ENCODE measurements at regions not wholly inside any gene's neighbourhood (a gene's known extent, or its start where the extent isn't known, plus 50 kb on each side); places are given as distances from the start of the nearest gene placed in this dataset.

DNA sequence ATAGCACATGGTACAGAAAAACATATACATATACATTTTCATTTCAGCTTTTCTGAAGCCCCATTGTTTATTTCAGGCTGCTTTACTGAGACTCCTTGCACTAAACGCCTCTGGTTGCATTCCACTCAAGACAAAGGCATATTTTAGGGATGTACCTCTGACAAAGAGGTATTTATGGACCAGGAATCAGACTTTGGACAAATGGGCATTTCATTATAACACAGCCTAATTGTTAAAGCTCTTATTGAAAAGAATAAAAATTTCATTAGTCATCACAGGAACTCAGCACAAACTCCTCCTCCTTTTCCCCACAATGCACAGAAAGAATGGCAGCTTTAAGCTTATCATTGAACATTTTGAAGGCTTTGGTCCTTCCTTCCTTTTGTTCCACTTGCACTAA is 62.9 kb upstream of the UGT8 start:
- no peak for DNase-seq
- TF ChIP-seq CTCF (IDR thresholded peaks at IDR 0.05; ENCODE audit: control extremely low read depth, extremely low read depth): no peak
- no peaks in the 10 kb centered on the region for H3K27me3 ChIP-seq (ENCODE audit: control insufficient read depth in 3 of 3, insufficient read depth in 3 of 3, low read length in 2 of 3)
- ATAC-seq (ENCODE audit: insufficient read depth, low FRiP score): no peak
- no peaks in the 10 kb centered on the region for H3K36me3 ChIP-seq (ENCODE audit: control insufficient read depth in 4 of 4, insufficient read depth in 4 of 4, low read length in 4 of 4)
- no peaks in the 10 kb centered on the region for H3K4me1 ChIP-seq (ENCODE audit: control insufficient read depth in 5 of 5, insufficient read depth in 5 of 5, low read length in 5 of 5)
- H3K9me3 ChIP-seq (ENCODE audit: control insufficient read depth in 4 of 4, insufficient read depth in 3 of 4, low read length in 3 of 4): no peaks in the 10 kb centered on the region
- 50 to 57% methylated on average over 1 of the region's 1 CpG for WGBS, 2 donors
- H3K27ac ChIP-seq (ENCODE audit: low read depth in 1 of 2, low read length in 1 of 2): no peak overlapping the region
- H3K9ac ChIP-seq (ENCODE audit: insufficient read depth in 1 of 2, low read length in 2 of 2): no peak overlapping the region
- H3K4me3 ChIP-seq: no peak overlapping the region

DNA sequence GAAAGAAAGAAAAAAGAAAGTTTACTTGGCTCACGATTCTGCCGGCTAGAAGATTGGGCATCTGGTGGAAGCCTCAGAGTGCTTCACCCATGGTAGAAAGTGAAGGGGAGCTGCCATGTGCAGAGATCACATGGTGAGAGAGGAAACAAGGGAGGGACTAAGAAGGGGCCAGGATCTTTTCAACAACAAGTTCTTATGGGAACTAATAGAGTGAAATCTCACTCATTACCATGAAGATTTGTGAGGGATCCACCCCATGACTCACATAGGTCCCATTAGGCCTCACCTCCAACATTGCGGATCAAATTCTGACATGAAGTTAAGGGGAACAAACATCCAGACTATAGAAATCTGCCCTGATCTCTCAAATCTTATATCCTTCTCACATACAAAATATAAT is 61.3 kb upstream of the UGT8 start:
- ATAC-seq (ENCODE audit: insufficient read depth, low FRiP score) (no peak), DNase-seq (no peak)
- 86 to 92% methylated on average over 3 of the region's 3 CpGs for WGBS, 2 donors

DNA sequence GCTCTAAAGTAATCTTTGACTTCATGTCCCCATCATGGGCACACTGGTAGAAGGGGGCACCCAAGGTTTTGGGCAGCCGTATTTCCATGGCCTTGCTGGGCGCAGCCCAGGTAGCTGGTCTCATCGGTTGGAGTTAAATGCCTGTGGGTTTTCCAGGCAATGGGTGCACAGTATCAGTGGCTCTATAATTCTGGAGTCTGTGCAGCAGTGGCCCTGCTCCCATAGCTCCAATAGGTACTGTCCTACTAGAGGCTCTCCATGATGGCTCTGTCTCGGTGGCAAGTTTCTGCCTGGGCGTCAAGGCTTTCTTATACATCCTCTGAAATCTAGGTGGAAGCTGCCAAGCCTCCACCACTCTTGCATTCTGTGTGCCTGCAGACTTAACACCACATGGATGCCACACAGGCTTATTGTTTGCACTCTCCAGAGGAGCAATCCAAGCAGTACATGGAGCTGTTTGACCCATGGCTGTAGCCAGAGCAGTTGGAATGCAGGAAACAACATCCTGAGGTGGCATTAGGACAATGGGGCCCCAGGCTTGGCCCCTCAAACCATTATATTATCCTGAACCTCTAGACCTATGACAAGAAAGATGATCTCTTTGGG is 60.5 kb upstream of the UGT8 start:
- 75 to 96% methylated on average over 5 of the region's 5 CpGs for WGBS, 2 donors
- no peak overlapping the region for H3K27ac ChIP-seq (ENCODE audit: low read depth in 1 of 2, low read length in 1 of 2)
- H3K27me3 ChIP-seq (ENCODE audit: control insufficient read depth in 3 of 3, insufficient read depth in 3 of 3, low read length in 2 of 3): no peaks in the 10 kb centered on the region
- H3K4me3 ChIP-seq: no peak overlapping the region
- H3K9ac ChIP-seq (ENCODE audit: insufficient read depth in 1 of 2, low read length in 2 of 2): no peak overlapping the region
- TF ChIP-seq CTCF (IDR thresholded peaks at IDR 0.05; ENCODE audit: control extremely low read depth, extremely low read depth): no peak
- ATAC-seq (ENCODE audit: insufficient read depth, low FRiP score) (no peak), DNase-seq (no peak)
- no peaks in the 10 kb centered on the region for H3K9me3 ChIP-seq (ENCODE audit: control insufficient read depth in 4 of 4, insufficient read depth in 3 of 4, low read length in 3 of 4)
- H3K36me3 ChIP-seq (ENCODE audit: control insufficient read depth in 4 of 4, insufficient read depth in 4 of 4, low read length in 4 of 4): no peaks in the 10 kb centered on the region
- H3K4me1 ChIP-seq (ENCODE audit: control insufficient read depth in 5 of 5, insufficient read depth in 5 of 5, low read length in 5 of 5): no peaks in the 10 kb centered on the region

More for the DNA sequence above, 61.3 kb upstream of the UGT8 start:
- no peaks in the 10 kb centered on the region for H3K36me3 ChIP-seq (ENCODE audit: control insufficient read depth in 4 of 4, insufficient read depth in 4 of 4, low read length in 4 of 4)
- no peak overlapping the region for H3K27ac ChIP-seq (ENCODE audit: low read depth in 1 of 2, low read length in 1 of 2)
- no peaks in the 10 kb centered on the region for H3K27me3 ChIP-seq (ENCODE audit: control insufficient read depth in 3 of 3, insufficient read depth in 3 of 3, low read length in 2 of 3)
- H3K9me3 ChIP-seq (ENCODE audit: control insufficient read depth in 4 of 4, insufficient read depth in 3 of 4, low read length in 3 of 4): no peaks in the 10 kb centered on the region
- H3K9ac ChIP-seq (ENCODE audit: insufficient read depth in 1 of 2, low read length in 2 of 2): no peak overlapping the region
- H3K4me1 ChIP-seq (ENCODE audit: control insufficient read depth in 5 of 5, insufficient read depth in 5 of 5, low read length in 5 of 5): no peaks in the 10 kb centered on the region
- H3K4me3 ChIP-seq: no peak overlapping the region
- TF ChIP-seq CTCF (IDR thresholded peaks at IDR 0.05; ENCODE audit: control extremely low read depth, extremely low read depth): no peak

DNA sequence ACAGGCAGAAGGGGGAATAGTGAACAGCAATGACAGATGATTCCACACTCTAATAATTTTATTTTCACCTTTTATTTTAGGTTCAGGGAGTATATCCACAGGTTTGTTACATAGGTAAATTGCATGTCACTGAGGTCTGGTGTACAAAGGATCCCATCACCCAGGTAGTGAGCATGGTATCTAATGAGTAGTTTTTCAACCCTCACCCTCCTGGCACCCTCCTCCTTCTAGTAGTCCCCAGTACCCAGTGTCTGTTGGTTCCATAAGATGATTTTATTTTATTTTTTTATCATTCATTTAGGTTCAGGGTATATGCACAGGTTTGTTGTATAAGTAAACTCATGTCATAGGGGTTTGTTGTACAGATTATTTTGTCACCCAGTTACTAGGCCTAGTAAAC is 58.6 kb upstream of the UGT8 start:
- no peaks in the 10 kb centered on the region for H3K36me3 ChIP-seq (ENCODE audit: control insufficient read depth in 4 of 4, insufficient read depth in 4 of 4, low read length in 4 of 4)
- no peaks in the 10 kb centered on the region for H3K4me1 ChIP-seq (ENCODE audit: control insufficient read depth in 5 of 5, insufficient read depth in 5 of 5, low read length in 5 of 5)
- ATAC-seq (ENCODE audit: insufficient read depth, low FRiP score) (no peak), DNase-seq (no peak)
- TF ChIP-seq CTCF (IDR thresholded peaks at IDR 0.05; ENCODE audit: control extremely low read depth, extremely low read depth): no peak
- H3K4me3 ChIP-seq: no peak overlapping the region
- no peaks in the 10 kb centered on the region for H3K9me3 ChIP-seq (ENCODE audit: control insufficient read depth in 4 of 4, insufficient read depth in 3 of 4, low read length in 3 of 4)
- no peak overlapping the region for H3K9ac ChIP-seq (ENCODE audit: insufficient read depth in 1 of 2, low read length in 2 of 2)
- H3K27ac ChIP-seq (ENCODE audit: low read depth in 1 of 2, low read length in 1 of 2): no peak overlapping the region
- no peaks in the 10 kb centered on the region for H3K27me3 ChIP-seq (ENCODE audit: control insufficient read depth in 3 of 3, insufficient read depth in 3 of 3, low read length in 2 of 3)

Measured in lung (tissue), 11 donors.